Psoas muscle (tissue), 7 donors: ENCODE measurements at regions not wholly inside any gene's neighbourhood (a gene's known extent, or its start where the extent isn't known, plus 50 kb on each side); places are given as distances from the start of the nearest gene placed in this dataset.

Experiments
- ATAC-seq, 4 donors: fragments of 200-7000 bp; cut with Tn5 transposase; one replicate each; pipeline ENCODE4 v1.9.1; 2020; ENCODE audit warnings: moderate library complexity in 3 of 4, mild to moderate bottlenecking in 2 of 4
- DNase-seq, 2 donors: peaks; one replicate each; pipeline ENCODE4 v3.0.0-alpha.2; 2020
- H3K27ac ChIP-seq: fragments of 200-600 bp; one replicate; pipeline ENCODE4 v1.8.0; 2022
- H3K27me3 ChIP-seq, 3 donors: fragments of 200-600 bp in 1 of 3; one replicate each; pipeline versions ENCODE4 v1.6.1 to v1.8.0; 2013 to 2022; ENCODE audit warnings: low read length in 2 of 3, mild to moderate bottlenecking in 2 of 3, moderate library complexity in 1 of 3; ENCODE audit not compliant: insufficient read depth in 3 of 3
- H3K36me3 ChIP-seq, 2 donors: fragments of 200-600 bp in 1 of 2; one replicate each; pipeline versions ENCODE4 v1.6.1 to v1.8.0; 2013 to 2022; ENCODE audit warnings: low read depth in 1 of 2, mild to moderate bottlenecking in 1 of 2, moderate library complexity in 1 of 2; ENCODE audit not compliant: insufficient read depth in 1 of 2
- H3K4me1 ChIP-seq: fragments of 200-600 bp; one replicate; pipeline ENCODE4 v1.8.0; 2022
- H3K4me3 ChIP-seq: fragments of 200-600 bp; one replicate; pipeline ENCODE4 v1.8.0; 2022; ENCODE audit warnings: mild to moderate bottlenecking
- H3K9me3 ChIP-seq: fragments of 200-600 bp; one replicate; pipeline ENCODE4 v1.8.0; 2022
- WGBS, 3 donors: extraction: QIAGEN DNeasy Blood & Tissue Kit; methylation state at CpG; one replicate each; pipeline versions ENCODE4 v1.1.6 to v1.1.7; 2013; 5-methylcytosine and 5-hydroxymethylcytosine counted together
- intact Hi-C, 2 donors: fragments of 100-400 bp; cut with DNase I; formaldehyde crosslinking; loops; one replicate each; pipeline versions ENCODE4 v1.11.0 to v1.14.2; 2022
- TF ChIP-seq, protein P1 (sequence below): fragments of 200-600 bp; IDR thresholded peaks from one replicate; pipeline ENCODE4 v1.8.0; 2022; ENCODE audit warnings: antibody characterized with exemption
- donor health status: healthy with polysubstance abuse.
- donor health status: DM: no; HTN: no; CAD: no; lungs with moderate emphysema.
- donor health status: Bipolar disorder and iron deficiency.
- donor health status: healthy.
- donor health status: DM: yes; HTN: yes; CAD: no.
- donor health status: DM: no; HTN: no; CAD: no.
- donor health status: DM: yes; HTN: yes; CAD: no.

DNA sequence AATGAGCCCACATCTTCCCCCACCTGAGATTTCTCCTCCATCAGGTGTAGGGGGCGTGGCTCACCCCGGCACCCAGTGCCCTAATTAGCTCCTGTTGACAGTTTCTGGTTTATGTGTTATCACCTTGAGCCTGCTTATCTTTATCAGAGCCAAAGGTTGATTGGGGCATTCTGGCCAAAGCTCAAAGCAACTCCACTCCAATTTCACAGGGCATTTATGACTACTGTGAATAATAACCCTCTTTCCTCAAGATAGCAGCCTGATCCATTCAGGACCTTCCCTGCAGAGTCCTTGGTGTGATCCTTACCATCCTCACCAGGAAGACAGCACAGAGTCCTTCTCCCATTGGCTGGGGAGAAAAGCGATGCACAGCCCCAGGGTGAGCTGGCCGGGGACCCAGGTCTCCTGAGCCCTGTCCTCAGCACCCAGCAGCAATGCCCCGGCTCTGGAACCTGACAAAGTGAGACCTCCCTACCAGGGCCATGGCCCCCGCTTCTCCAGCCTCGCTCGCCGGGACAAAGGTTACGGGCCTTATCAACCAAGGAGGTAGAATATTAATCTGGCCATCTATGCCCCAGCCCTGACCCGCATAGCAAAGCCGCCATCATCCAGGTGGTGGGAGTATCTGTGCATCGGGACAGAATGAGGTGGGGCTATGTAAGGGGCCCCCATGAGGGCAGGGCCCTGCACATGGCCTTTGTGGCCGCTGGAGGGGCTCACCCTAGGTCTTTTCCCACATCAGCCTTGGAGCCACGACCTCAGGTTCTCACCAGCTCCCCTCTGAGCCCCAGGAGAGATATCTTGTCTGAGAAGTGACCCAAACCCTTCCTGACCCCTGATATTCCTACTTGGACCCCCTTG is 64.5 kb downstream of the ZFP36L2 start:
- TF ChIP-seq, protein P1, sequence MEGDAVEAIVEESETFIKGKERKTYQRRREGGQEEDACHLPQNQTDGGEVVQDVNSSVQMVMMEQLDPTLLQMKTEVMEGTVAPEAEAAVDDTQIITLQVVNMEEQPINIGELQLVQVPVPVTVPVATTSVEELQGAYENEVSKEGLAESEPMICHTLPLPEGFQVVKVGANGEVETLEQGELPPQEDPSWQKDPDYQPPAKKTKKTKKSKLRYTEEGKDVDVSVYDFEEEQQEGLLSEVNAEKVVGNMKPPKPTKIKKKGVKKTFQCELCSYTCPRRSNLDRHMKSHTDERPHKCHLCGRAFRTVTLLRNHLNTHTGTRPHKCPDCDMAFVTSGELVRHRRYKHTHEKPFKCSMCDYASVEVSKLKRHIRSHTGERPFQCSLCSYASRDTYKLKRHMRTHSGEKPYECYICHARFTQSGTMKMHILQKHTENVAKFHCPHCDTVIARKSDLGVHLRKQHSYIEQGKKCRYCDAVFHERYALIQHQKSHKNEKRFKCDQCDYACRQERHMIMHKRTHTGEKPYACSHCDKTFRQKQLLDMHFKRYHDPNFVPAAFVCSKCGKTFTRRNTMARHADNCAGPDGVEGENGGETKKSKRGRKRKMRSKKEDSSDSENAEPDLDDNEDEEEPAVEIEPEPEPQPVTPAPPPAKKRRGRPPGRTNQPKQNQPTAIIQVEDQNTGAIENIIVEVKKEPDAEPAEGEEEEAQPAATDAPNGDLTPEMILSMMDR, result no peak
- H3K27ac ChIP-seq, result no peak overlapping the region
- ATAC-seq, result no peak
- intact Hi-C loops, result no loop called here
- no peak overlapping the region for H3K4me3 ChIP-seq
- H3K4me1 ChIP-seq, result peaks cover 19% of the 10 kb centered on the region
- DNase-seq, result no peak
- no peaks in the 10 kb centered on the region for H3K9me3 ChIP-seq
- no peaks in the 10 kb centered on the region for H3K27me3 ChIP-seq
- WGBS, 3 donors, result 92 to 95% (median 92%) methylated on average over 15 of the region's 15 CpGs
- no peaks in the 10 kb centered on the region for H3K36me3 ChIP-seq

DNA sequence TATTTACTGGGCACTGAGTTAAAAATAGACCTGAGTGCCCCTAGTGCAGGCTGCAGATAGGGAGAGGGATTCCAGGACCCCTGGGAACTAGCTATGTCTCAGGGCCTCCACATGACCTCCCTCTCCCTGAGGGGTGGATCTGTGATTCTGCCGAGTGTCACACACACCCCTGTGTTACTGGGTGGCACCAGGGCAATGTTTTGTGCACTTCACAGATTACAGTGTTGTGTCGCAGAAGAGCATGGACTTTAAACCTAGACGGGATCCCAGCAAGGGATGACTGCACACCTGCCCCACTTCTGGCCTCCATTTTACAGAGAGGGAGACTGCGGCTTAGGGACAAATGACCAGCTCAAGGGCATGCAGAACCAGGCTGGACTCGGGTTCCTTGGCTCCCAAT is 65.6 kb downstream of the ZFP36L2 start:
- H3K4me3 ChIP-seq, result no peak overlapping the region
- no peaks in the 10 kb centered on the region for H3K9me3 ChIP-seq
- intact Hi-C loops, result no loop called here
- TF ChIP-seq, protein P1, result no peak
- 80 to 87% (median 85%) methylated on average over 5 of the region's 5 CpGs for WGBS, 3 donors
- H3K36me3 ChIP-seq, result no peaks in the 10 kb centered on the region
- peaks cover 19% of the 10 kb centered on the region for H3K4me1 ChIP-seq
- H3K27ac ChIP-seq, result no peak overlapping the region
- ATAC-seq (no peak), DNase-seq (no peak)
- no peaks in the 10 kb centered on the region for H3K27me3 ChIP-seq

DNA sequence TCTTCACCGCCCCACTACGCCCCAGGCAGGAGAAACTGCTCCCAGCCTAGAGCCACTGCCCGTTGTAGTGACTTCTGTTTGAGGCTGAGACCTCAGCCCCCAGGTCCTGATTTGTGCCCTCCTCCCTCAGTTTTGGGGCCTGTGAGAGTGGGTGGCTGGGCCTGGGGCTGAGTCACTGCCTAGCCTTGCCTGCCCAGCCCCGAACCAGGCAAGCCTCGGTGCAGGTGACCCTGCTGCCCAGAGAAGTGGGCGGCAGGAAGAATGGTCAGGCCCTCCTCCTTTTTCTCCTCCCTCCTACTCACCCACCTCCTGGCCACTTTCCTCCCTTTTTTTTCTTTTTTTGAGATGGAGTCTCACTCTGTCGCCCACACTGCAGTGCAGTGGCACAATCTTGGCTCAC is 66.6 kb downstream of the ZFP36L2 start:
- H3K36me3 ChIP-seq, result no peaks in the 10 kb centered on the region
- H3K9me3 ChIP-seq, result no peaks in the 10 kb centered on the region
- peak overlapping the region; percentile 83 for H3K27ac ChIP-seq
- DNase-seq (no peak), ATAC-seq (no peak)
- peaks cover 19% of the 10 kb centered on the region for H3K4me1 ChIP-seq
- intact Hi-C loops, result no loop called here
- TF ChIP-seq, protein P1, result no peak
- H3K4me3 ChIP-seq, result no peak overlapping the region
- WGBS, 3 donors, result 89 to 91% (median 89%) methylated on average over 7 of the region's 7 CpGs
- no peaks in the 10 kb centered on the region for H3K27me3 ChIP-seq

DNA sequence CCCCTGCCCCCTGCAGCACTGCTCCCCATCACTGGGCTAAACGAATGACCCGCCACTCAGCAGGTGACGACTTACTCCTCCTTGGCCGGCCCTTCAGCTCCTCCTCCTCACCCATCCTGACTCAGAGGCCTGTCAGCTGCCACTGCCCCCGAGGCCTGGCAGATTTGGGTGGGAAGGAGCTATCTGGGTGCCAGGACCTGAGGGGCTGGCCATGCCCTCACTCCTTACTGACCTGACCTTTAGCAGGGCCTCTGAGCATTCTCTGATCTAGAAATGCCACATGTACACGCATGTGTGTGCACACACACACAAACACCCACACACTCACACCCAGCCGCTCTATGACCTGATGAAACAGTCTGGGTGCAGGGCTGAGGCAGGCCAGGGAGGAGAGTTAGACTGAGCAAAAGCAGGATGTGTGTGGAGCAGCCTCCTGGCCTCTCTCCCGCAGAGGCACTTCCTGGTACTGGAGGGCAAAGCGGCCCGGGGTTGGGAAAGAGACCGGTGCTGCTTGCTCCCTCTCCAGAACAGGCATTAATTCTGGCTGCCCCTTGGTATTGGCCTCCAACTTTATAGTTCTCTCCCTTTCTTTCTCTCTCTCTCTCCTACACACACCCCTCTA is 68.0 kb downstream of the ZFP36L2 start:
- no peaks in the 10 kb centered on the region for H3K36me3 ChIP-seq
- ATAC-seq, result peak; percentile 50 to 70 (median 61)
- peaks cover 23% of the 10 kb centered on the region for H3K4me1 ChIP-seq
- H3K27me3 ChIP-seq, result no peaks in the 10 kb centered on the region
- no peaks in the 10 kb centered on the region for H3K9me3 ChIP-seq
- TF ChIP-seq, protein P1, result no peak
- peak overlapping the region; percentile 83 for H3K27ac ChIP-seq
- WGBS, 3 donors, result 48 to 62% (median 51%) methylated on average over 11 of the region's 11 CpGs
- peak; percentile 77 to 83 for DNase-seq
- H3K4me3 ChIP-seq, result no peak overlapping the region
- intact Hi-C loops, result no loop called here
